Activated CD8-positive, alpha-beta T cell treated with anti-CD3 and anti-CD28 coated beads for 36 hours (primary cell): ENCODE measurements at regions not wholly inside any gene's neighbourhood (a gene's known extent, or its start where the extent isn't known, plus 50 kb on each side); places are given as distances from the start of the nearest gene placed in this dataset.

ENCODE experiments used
- ATAC-seq: fragments of 200-7000 bp; cut with Tn5 transposase; one replicate; pipeline ENCODE4 v1.10.0; 2021; ENCODE audit warnings: mild to moderate bottlenecking, moderate library complexity
- CTCF ChIA-PET: fragments of 350-600 bp; sonication (Branson Sonifier 250); formaldehyde crosslinking; loops from one replicate; lab custom pipeline; 2021; ENCODE audit warnings: antibody characterized with exemption; lab: Charles Lee
- POLR2A ChIA-PET: fragments of 350-600 bp; sonication (Branson Sonifier 250); formaldehyde crosslinking; loops from one replicate; lab custom pipeline; 2021; ENCODE audit warnings: antibody characterized with exemption; lab: Charles Lee
- DNase-seq: peaks from one replicate; pipeline ENCODE4 v3.0.0-alpha.2; 2020
- H3K27ac Mint-ChIP-seq: one replicate; pipeline ENCODE4 v1.8.0; 2021; ENCODE audit warnings: mild to moderate bottlenecking, mixed read lengths
- H3K27me3 Mint-ChIP-seq: one replicate; pipeline ENCODE4 v1.8.0; 2021; ENCODE audit warnings: mixed read lengths
- H3K36me3 Mint-ChIP-seq: one replicate; pipeline ENCODE4 v1.8.0; 2021; ENCODE audit warnings: low read depth, mixed read lengths
- H3K4me1 Mint-ChIP-seq: one replicate; pipeline ENCODE4 v1.8.0; 2021; ENCODE audit warnings: low read depth, mixed read lengths
- H3K4me3 Mint-ChIP-seq: one replicate; pipeline ENCODE4 v1.8.0; 2021; ENCODE audit warnings: mild to moderate bottlenecking, moderate library complexity, mixed read lengths
- H3K9me3 Mint-ChIP-seq: one replicate; pipeline ENCODE4 v1.8.0; 2021; ENCODE audit warnings: mixed read lengths
- CTCF ChIP-seq: fragments of 200-600 bp; IDR thresholded peaks from one replicate; pipeline ENCODE4 v1.8.0; 2022; ENCODE audit warnings: antibody characterized with exemption, mild to moderate bottlenecking
- intact Hi-C: fragments of 100-400 bp; cut with micrococcal nuclease; formaldehyde crosslinking; loops from one replicate; pipeline ENCODE4 v1.10.0; 2022

GRCh38 chr10:78856421-78856820, 212.3 kb upstream of the ZMIZ1 start:
- H3K4me3 Mint-ChIP-seq: no peak overlapping the region
- H3K36me3 Mint-ChIP-seq: no peaks in the 10 kb centered on the region
- no peak overlapping the region for H3K27ac Mint-ChIP-seq
- ChIA-PET POLR2A (no interaction called here), CTCF (no interaction called here)
- H3K27me3 Mint-ChIP-seq: no peaks in the 10 kb centered on the region
- TF ChIP-seq CTCF: no peak
- no peak for DNase-seq
- H3K4me1 Mint-ChIP-seq: peaks cover 9% of the 10 kb centered on the region
- intact Hi-C loops: loop anchor here (10.0 kb wide), 1 partner anchor 338 kb away; no protein-coding TSS in a partner anchor
- H3K9me3 Mint-ChIP-seq: no peaks in the 10 kb centered on the region
- ATAC-seq: no peak

- H3K27me3 Mint-ChIP-seq: no peaks in the 10 kb centered on the region
- H3K9me3 Mint-ChIP-seq: no peaks in the 10 kb centered on the region
- intact Hi-C loops: loop anchor here (10.0 kb wide), 1 partner anchor 338 kb away; no protein-coding TSS in a partner anchor
- H3K36me3 Mint-ChIP-seq: no peaks in the 10 kb centered on the region
- DNase-seq: no peak
- ChIA-PET POLR2A (no interaction called here), CTCF (no interaction called here)
- H3K4me3 Mint-ChIP-seq: no peak overlapping the region
- H3K4me1 Mint-ChIP-seq: peaks cover 9% of the 10 kb centered on the region
- H3K27ac Mint-ChIP-seq: no peak overlapping the region
- no peak for TF ChIP-seq CTCF
- no peak for ATAC-seq
Measured at GRCh38 chr10:78857193-78857592, 211.6 kb upstream of the ZMIZ1 start.

GRCh38 chr10:78859266-78859665, 209.5 kb upstream of the ZMIZ1 start:
- H3K27me3 Mint-ChIP-seq: no peaks in the 10 kb centered on the region
- peaks cover 9% of the 10 kb centered on the region for H3K4me1 Mint-ChIP-seq
- ChIA-PET CTCF (no interaction called here), POLR2A (no interaction called here)
- H3K4me3 Mint-ChIP-seq: no peak overlapping the region
- no peak for TF ChIP-seq CTCF
- DNase-seq: no peak
- H3K9me3 Mint-ChIP-seq: no peaks in the 10 kb centered on the region
- ATAC-seq: no peak
- H3K36me3 Mint-ChIP-seq: no peaks in the 10 kb centered on the region
- no peak overlapping the region for H3K27ac Mint-ChIP-seq
- intact Hi-C loops: loop anchor here (10.0 kb wide), 1 partner anchor 336 kb away; no protein-coding TSS in a partner anchor

GRCh38 chr10:78859769-78860168, 209.0 kb upstream of the ZMIZ1 start:
- Mint-ChIP-seq H3K4me3 (no peak overlapping the region), H3K27me3 (no peaks in the 10 kb centered on the region), H3K4me1 (peaks cover 9% of the 10 kb centered on the region), H3K9me3 (no peaks in the 10 kb centered on the region), H3K36me3 (no peaks in the 10 kb centered on the region), H3K27ac (no peak overlapping the region)
- no peak for DNase-seq
- ATAC-seq: no peak
- CTCF ChIA-PET: no interaction called here
- POLR2A ChIA-PET: no interaction called here
- intact Hi-C loops: loop anchor here (10.0 kb wide), 1 partner anchor 335 kb away; no protein-coding TSS in a partner anchor
- no peak for TF ChIP-seq CTCF

GRCh38 chr10:78860260-78860914, 208.4 kb upstream of the ZMIZ1 start:
- H3K27ac Mint-ChIP-seq: no peak overlapping the region
- TF ChIP-seq CTCF: no peak
- DNase-seq: no peak
- no peaks in the 10 kb centered on the region for H3K36me3 Mint-ChIP-seq
- H3K4me3 Mint-ChIP-seq: no peak overlapping the region
- intact Hi-C loops: no loop called here
- peaks cover 9% of the 10 kb centered on the region for H3K4me1 Mint-ChIP-seq
- CTCF ChIA-PET: no interaction called here
- H3K9me3 Mint-ChIP-seq: no peaks in the 10 kb centered on the region
- POLR2A ChIA-PET: no interaction called here
- no peak for ATAC-seq
- H3K27me3 Mint-ChIP-seq: no peaks in the 10 kb centered on the region
